ENCODE measurements at regions not wholly inside any gene's neighbourhood (a gene's known extent, or its start where the extent isn't known, plus 50 kb on each side); places are given as distances from the start of the nearest gene placed in this dataset.

GRCh38 chr2:22002066-22002465 is 878.3 kb downstream of the TDRD15 start:
- intact Hi-C loops (cut with DNase I): no loop called here
- TF ChIP-seq CTCF (IDR thresholded peaks at IDR 0.05): no peak
- Histone ChIP-seq H3K4me3 (no peak overlapping the region), H3K27me3 (no peaks in the 10 kb centered on the region), H3K9ac (ENCODE audit: low read depth in 2 of 2, low read length in 2 of 2) (no peak overlapping the region), H3K4me1 (no peaks in the 10 kb centered on the region), H3K27ac (no peak overlapping the region), H3K9me3 (no peaks in the 10 kb centered on the region), H3K36me3 (no peaks in the 10 kb centered on the region)
- no peak for DNase-seq

DNA sequence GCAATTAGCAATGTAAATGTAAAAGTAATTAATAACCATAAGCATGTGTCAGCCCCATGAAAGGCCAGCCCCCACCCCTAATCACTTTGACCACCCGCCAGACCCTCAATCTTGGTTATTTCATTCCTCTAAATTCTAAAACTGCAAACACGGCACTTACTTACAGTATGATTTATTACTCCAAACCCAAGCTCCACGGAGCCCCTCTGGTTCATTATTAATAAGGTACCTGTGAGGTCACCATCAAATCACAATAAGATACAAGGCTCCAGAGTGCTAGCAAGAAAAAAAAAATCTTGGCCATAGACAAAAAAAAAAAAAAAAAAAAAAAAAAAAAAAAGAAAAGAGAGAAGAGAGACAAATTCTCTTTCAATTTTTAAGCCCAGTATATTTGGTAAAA is 879.5 kb downstream of the TDRD15 start:
- H3K27ac ChIP-seq: no peak overlapping the region
- H3K36me3 ChIP-seq: no peaks in the 10 kb centered on the region
- no peak overlapping the region for H3K9ac ChIP-seq (ENCODE audit: low read depth in 2 of 2, low read length in 2 of 2)
- intact Hi-C loops (cut with DNase I): no loop called here
- H3K4me3 ChIP-seq: no peak overlapping the region
- TF ChIP-seq CTCF (IDR thresholded peaks at IDR 0.05): no peak
- DNase-seq: no peak
- H3K9me3 ChIP-seq: no peaks in the 10 kb centered on the region
- no peaks in the 10 kb centered on the region for H3K4me1 ChIP-seq
- no peaks in the 10 kb centered on the region for H3K27me3 ChIP-seq

DNA sequence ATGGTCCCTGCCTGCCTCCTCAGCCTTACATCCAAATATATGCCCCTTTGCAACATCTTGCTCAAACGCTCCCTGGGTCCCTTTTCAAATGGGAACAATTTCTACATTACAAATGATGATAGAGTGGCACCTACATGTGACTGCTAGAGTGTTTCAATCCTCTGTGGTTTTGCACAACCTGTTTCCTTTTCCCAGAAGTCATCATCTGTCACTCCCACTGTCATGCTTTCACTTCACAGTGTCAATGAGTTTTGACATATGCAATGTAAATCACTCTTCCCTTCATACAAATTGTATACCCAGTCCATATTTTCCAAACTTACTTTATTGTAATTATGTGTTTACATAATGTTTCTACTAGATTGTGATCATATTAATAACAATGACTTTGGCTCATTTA is 887.3 kb downstream of the TDRD15 start:
- Histone ChIP-seq H3K4me3 (no peak overlapping the region), H3K9me3 (no peaks in the 10 kb centered on the region), H3K4me1 (no peaks in the 10 kb centered on the region), H3K9ac (ENCODE audit: low read depth in 2 of 2, low read length in 2 of 2) (no peak overlapping the region), H3K27ac (no peak overlapping the region), H3K36me3 (no peaks in the 10 kb centered on the region), H3K27me3 (no peaks in the 10 kb centered on the region)
- intact Hi-C loops (cut with DNase I): no loop called here
- no peak for TF ChIP-seq CTCF (IDR thresholded peaks at IDR 0.05)
- DNase-seq: no peak

DNA sequence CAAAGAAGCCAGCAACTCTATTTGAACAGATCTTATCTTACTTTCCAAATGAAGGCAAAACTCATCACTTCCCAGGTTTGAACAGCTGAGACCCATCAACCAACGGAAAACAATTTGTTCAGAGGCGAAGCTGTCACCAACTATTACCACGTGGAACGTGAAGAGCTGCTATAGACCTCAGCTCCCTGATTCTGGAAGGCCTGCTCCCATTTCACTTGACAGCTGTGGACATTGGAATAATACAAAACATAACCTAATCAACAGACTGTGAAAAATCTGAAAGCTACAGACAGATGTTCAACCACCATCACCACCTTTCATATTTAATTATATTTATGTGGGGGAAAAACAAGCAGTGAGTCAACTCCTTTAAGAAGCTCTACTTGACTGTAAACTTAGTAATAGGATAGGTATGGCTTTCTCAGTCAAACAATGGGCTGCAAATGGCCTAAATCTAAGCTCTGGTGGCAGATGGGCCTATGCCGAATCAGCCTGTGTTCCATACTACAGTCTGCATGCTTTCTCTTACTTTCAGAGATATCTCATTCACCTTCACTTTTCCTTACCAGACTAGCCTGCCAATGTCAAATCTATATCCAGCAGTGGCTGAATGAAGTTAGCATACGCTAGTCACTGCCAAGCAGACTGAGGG is 896.4 kb downstream of the TDRD15 start:
- H3K27ac ChIP-seq: no peak overlapping the region
- H3K27me3 ChIP-seq: no peaks in the 10 kb centered on the region
- intact Hi-C loops (cut with DNase I): no loop called here
- H3K9me3 ChIP-seq: no peaks in the 10 kb centered on the region
- H3K4me1 ChIP-seq: no peaks in the 10 kb centered on the region
- no peak for TF ChIP-seq CTCF (IDR thresholded peaks at IDR 0.05)
- H3K4me3 ChIP-seq: no peak overlapping the region
- H3K9ac ChIP-seq (ENCODE audit: low read depth in 2 of 2, low read length in 2 of 2): no peak overlapping the region
- DNase-seq: no peak
- H3K36me3 ChIP-seq: no peaks in the 10 kb centered on the region

DNA sequence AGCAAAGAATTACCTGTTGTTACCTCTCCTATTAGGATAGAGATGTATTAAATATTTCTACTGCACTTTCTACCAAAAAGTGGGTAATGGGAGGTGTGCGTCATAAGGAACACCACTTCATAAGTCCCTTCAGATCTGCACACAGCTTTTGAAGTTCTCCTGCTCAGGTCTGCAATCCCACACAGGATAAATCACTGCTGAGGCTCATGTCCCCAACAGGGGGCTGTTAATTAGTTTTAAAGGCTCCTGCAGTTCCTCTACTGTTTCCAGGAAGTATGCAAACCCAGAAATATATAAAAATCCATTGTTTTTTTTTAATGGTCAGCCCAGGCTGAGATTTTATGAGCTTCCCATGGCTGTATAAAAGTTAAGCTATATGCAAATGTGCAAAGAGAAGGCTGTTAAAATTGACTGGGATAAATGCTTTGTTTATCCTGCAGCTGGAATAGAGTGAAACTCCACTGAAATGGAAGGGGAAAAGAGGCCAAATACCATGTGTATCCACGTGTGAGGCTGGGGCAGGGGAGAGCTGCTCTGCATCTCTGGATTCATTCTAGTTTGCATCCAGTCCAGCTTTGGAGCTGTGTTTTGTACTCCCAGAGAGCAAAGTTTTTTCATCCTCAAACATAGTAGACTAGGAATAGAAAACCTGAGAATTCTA is 903.7 kb downstream of the TDRD15 start:
- Histone ChIP-seq H3K27ac (no peak overlapping the region), H3K9ac (ENCODE audit: low read depth in 2 of 2, low read length in 2 of 2) (no peak overlapping the region), H3K27me3 (no peaks in the 10 kb centered on the region), H3K4me1 (no peaks in the 10 kb centered on the region), H3K4me3 (no peak overlapping the region), H3K36me3 (no peaks in the 10 kb centered on the region), H3K9me3 (no peaks in the 10 kb centered on the region)
- TF ChIP-seq CTCF (IDR thresholded peaks at IDR 0.05): no peak
- intact Hi-C loops (cut with DNase I): no loop called here
- DNase-seq: no peak

Data from colonic mucosa (tissue), 4 donors.